Tibial artery (tissue), 4 donors: ENCODE measurements at regions not wholly inside any gene's neighbourhood (a gene's known extent, or its start where the extent isn't known, plus 50 kb on each side); places are given as distances from the start of the nearest gene placed in this dataset.

Source experiments
- DNase-seq, 2 donors: peaks; one replicate each; pipeline ENCODE4 v3.0.0-alpha.2; 2019
- H3K27ac ChIP-seq, 2 donors: fragments of 200-600 bp; sonication (generic) in 1 of 2; 1 replicate in 1 of 2; 2 replicates in 1 of 2; pipeline ENCODE4 v1.5.1; 2018 to 2019; ENCODE audit warnings: mild to moderate bottlenecking in 1 of 2
- H3K27me3 ChIP-seq, 2 donors: fragments of 200-600 bp; sonication (generic) in 1 of 2; one replicate each; pipeline versions ENCODE4 v1.5.1 to v1.6.0; 2016 to 2019
- H3K36me3 ChIP-seq, 3 donors: fragments of 200-600 bp; sonication (generic) in 2 of 3; one replicate each; pipeline ENCODE4 v1.5.1; 2016 to 2019; ENCODE audit warnings: mild to moderate bottlenecking in 2 of 3
- H3K4me1 ChIP-seq, 4 donors: fragments of 200-600 bp; sonication (generic) in 2 of 4; 1 replicate in 3 of 4; 2 replicates in 1 of 4; pipeline ENCODE4 v1.5.1; 2016 to 2019
- H3K4me3 ChIP-seq, 2 donors: fragments of 200-600 bp; sonication (generic) in 1 of 2; 1 replicate in 1 of 2; 2 replicates in 1 of 2; pipeline ENCODE4 v1.5.1; 2018 to 2019; ENCODE audit warnings: mild to moderate bottlenecking in 2 of 2
- H3K9me3 ChIP-seq, 3 donors: fragments of 200-600 bp; sonication (generic) in 1 of 3; one replicate each; pipeline ENCODE4 v1.5.1; 2016 to 2019
- intact Hi-C: fragments of 100-400 bp; cut with DNase I; formaldehyde crosslinking; loops from one replicate; pipeline ENCODE4 v1.15.0; 2023; ENCODE audit warnings: low total_unique reads
- TF ChIP-seq, protein P1 (sequence below), 2 experiments: fragments of 200-600 bp in 1 of 2; fragments of 450-650 bp in 1 of 2; IDR thresholded peaks; one replicate each; pipeline ENCODE4 v1.5.1; 2017 to 2019; ENCODE audit warnings: antibody characterized with exemption in 2 of 2, mild to moderate bottlenecking in 1 of 2, moderate library complexity in 1 of 2

DNA sequence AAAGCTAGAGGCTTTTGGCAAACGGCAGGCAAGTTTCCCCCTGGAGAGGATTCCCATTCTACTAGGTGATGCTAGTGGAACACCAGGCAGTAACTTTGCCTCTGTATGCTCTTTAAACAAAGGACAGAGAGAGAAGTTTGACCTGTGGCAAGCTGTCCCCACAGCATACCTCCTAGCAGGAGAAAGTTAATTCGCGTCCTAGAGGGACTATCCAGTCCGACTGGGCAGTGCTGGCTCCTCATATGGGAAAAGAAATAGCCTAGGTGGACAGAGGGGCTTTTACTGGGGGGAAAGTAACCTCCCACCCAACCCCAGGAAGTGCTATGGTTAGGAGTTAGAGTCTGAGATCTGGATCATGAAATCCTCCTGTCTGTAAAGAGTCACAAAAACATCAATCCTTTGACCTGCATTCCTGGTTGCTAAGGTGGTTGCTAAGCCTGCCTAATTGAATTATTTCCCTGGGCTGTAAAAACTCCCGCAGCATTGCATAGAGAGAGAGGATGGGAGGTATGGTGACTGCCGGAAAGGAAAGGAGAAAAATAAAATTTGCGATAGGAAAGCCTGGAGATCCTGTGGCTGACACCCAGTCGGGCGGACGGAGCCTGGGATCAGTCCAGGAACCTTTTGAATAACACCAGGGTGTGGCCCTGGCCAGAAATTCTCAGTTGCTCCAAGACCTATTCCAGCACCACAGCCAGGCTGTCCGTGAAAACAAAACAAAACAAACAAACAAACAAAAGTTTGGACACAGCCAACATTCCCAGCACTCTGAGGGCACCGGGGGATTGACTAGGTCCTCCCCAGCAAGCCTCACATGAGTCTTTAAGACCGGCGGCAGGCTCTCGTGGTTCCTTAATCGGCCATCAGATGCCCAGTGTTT lies 67.7 kb upstream of the ATP11B start:
- H3K9me3 ChIP-seq, result no peaks in the 10 kb centered on the region
- H3K4me3 ChIP-seq, result peak overlapping the region; percentile 10 to 18
- peaks cover 0 to 7% of the 10 kb centered on the region in 2 donors for H3K27me3 ChIP-seq
- no peaks in the 10 kb centered on the region for H3K36me3 ChIP-seq
- intact Hi-C loops, result no loop called here
- H3K27ac ChIP-seq, result no peak overlapping the region
- DNase-seq, result no peak
- H3K4me1 ChIP-seq, result peaks cover 0 to 8% (median 3%) of the 10 kb centered on the region in 4 donors
- TF ChIP-seq, protein P1, sequence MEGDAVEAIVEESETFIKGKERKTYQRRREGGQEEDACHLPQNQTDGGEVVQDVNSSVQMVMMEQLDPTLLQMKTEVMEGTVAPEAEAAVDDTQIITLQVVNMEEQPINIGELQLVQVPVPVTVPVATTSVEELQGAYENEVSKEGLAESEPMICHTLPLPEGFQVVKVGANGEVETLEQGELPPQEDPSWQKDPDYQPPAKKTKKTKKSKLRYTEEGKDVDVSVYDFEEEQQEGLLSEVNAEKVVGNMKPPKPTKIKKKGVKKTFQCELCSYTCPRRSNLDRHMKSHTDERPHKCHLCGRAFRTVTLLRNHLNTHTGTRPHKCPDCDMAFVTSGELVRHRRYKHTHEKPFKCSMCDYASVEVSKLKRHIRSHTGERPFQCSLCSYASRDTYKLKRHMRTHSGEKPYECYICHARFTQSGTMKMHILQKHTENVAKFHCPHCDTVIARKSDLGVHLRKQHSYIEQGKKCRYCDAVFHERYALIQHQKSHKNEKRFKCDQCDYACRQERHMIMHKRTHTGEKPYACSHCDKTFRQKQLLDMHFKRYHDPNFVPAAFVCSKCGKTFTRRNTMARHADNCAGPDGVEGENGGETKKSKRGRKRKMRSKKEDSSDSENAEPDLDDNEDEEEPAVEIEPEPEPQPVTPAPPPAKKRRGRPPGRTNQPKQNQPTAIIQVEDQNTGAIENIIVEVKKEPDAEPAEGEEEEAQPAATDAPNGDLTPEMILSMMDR (IDR thresholded peaks at IDR 0.05), result no peak

DNA sequence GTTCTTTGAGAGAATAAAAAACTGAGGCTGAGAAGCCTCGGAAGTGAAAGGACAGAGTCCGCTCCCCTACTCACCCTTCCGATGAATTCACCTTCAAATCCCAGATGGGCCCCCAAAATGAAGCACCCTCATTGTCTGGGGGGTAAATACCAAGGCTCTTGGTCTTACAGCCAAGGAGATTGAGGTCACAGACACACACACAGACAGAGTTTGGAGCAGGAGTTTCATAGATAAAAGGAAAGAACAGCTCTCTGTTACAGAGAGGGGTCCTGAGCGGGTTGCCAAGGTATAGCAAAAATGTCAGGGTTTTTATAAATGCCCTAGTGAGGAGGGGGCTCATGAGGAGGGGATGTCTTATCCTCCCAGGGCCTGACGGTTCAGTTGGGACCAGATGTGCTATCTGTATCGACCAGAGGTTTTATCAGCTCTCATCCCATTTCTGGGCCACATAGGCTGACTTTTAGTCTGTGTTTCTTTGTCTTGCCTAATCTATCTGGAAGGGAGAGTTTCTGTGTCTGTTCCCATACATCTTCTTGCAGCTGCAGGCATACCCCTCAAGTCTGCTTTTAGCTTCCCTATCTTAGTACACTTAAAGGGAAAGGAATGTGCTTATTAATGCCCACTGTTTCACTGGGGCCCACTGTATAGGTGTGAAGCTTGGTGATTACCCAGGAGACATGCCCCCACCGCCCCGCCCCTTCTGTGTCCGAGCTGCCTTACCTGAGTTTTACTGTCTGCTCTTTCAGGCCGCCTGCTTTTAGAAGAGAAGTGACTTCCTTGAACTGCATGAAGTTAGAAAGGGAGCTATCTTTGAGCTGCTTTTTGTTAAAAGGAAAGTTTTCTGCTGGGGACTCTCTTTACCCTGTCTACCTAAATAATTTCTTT lies 66.8 kb upstream of the ATP11B start:
- Histone ChIP-seq H3K4me3 (peak overlapping the region in 1 of 2 donors; percentile 18), H3K27me3 (peaks cover 0 to 7% of the 10 kb centered on the region in 2 donors), H3K27ac (no peak overlapping the region), H3K4me1 (peaks cover 0 to 8% (median 3%) of the 10 kb centered on the region in 4 donors), H3K36me3 (no peaks in the 10 kb centered on the region), H3K9me3 (no peaks in the 10 kb centered on the region)
- TF ChIP-seq, protein P1 (IDR thresholded peaks at IDR 0.05), result no peak
- intact Hi-C loops, result no loop called here
- no peak for DNase-seq

DNA sequence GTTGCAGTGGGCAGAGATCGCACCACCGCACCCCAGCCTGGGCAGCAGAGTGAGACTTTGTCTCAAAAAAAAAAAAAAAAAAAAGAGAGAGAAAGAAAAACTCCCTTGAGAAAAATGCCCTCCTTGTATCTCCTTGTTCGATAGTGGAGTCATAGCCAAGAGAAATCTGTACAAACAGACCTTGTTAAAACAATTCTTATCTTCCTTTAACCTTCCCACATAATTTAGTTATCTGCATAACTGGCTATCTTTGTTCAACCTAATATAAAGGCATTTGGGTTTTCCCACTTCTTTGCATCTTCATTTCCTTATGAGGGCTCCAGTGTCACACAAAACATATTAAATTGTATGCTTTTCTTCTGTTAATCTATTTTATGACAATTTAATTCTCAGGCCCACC lies 65.1 kb upstream of the ATP11B start:
- Histone ChIP-seq H3K27me3 (peaks cover 0 to 7% of the 10 kb centered on the region in 2 donors), H3K4me3 (no peak overlapping the region)

DNA sequence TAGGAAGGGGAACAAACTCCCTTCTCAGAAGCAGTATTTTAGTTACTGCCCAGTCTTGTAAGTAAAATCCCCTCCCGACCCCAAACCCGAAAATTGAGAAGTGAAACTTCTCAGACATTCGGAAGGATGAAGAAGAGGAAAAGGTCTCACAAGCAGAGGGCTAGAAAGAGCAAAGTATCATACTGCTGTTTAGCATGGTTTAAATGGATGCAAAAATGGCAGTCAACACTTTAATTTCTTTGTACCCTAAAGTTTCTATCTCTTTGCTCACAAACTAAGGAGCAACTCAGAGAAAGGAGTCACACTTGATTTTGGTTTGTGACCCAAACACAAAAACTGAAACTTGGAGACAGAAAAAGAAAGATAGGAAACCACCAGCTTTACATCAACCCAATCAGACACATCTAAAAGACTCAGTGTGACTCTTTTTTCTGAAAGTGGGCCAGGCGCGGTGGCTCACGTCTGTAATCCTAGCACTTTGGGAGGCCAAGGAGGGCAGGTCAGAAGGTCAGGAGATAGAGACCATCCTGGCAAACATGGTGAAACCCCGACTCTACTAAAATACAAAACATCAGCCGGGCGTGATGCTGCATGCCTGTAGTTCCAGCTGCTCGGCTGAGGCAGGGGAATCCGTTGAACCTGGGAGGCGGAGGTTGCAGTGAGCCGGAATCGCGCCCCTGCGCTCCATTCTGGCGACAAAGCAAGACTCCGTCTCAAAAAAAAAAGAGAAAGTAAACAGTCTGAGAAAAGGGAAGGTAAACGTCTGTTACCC lies 63.2 kb upstream of the ATP11B start:
- intact Hi-C loops, result no loop called here
- no peak overlapping the region for H3K27ac ChIP-seq
- no peaks in the 10 kb centered on the region for H3K9me3 ChIP-seq
- no peak for DNase-seq
- TF ChIP-seq, protein P1 (IDR thresholded peaks at IDR 0.05), result no peak
- H3K36me3 ChIP-seq, result no peaks in the 10 kb centered on the region
- H3K4me1 ChIP-seq, result peaks cover 0 to 8% (median 3%) of the 10 kb centered on the region in 4 donors
- peaks cover 0 to 1% of the 10 kb centered on the region in 2 donors for H3K27me3 ChIP-seq
- no peak overlapping the region for H3K4me3 ChIP-seq

More for the DNA sequence above, 65.1 kb upstream of the ATP11B start:
- Histone ChIP-seq H3K27ac (no peak overlapping the region), H3K36me3 (no peaks in the 10 kb centered on the region), H3K9me3 (no peaks in the 10 kb centered on the region), H3K4me1 (peaks cover 0 to 8% (median 3%) of the 10 kb centered on the region in 4 donors)
- DNase-seq, result no peak
- TF ChIP-seq, protein P1 (IDR thresholded peaks at IDR 0.05), result no peak
- intact Hi-C loops, result no loop called here

DNA sequence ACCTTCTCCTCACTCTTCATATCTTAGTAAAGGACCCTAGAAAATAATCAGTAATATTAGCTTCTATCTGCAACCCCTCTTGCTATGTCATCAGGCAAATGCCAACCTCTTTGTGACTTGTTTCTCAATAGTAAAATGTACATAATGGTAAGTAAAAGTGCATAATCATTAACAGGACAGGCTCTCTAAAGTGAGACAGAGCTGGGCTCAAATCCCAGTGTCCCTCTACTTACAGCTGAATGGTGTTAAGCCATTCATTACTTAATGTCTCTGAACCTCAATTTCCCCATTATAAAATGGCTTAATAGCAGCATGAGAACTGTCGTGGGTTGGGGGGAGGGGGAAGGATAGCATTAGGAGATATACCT lies 62.6 kb upstream of the ATP11B start:
- intact Hi-C loops, result no loop called here
- TF ChIP-seq, protein P1 (IDR thresholded peaks at IDR 0.05), result no peak
- H3K4me1 ChIP-seq, result peaks cover 0 to 11% (median 4%) of the 10 kb centered on the region in 4 donors
- H3K27ac ChIP-seq, result no peak overlapping the region
- H3K4me3 ChIP-seq, result no peak overlapping the region
- no peaks in the 10 kb centered on the region for H3K36me3 ChIP-seq
- no peaks in the 10 kb centered on the region for H3K9me3 ChIP-seq
- H3K27me3 ChIP-seq, result no peaks in the 10 kb centered on the region
- no peak for DNase-seq
